ENCODE measurements at regions not wholly inside any gene's neighbourhood (a gene's known extent, or its start where the extent isn't known, plus 50 kb on each side); places are given as distances from the start of the nearest gene placed in this dataset.

- H3K9me3 ChIP-seq (ENCODE audit: control insufficient read depth, insufficient read depth, low read length): no peaks in the 10 kb centered on the region; the same call in 1 of the 2 replicates
- DNase-seq: no peak
- WGBS, 2 experiments (ENCODE audit: extremely low coverage in 2 of 2, insufficient read length in 1 of 2): no CpG with 5 or more reads among the region's 2 CpGs
- H3K79me1 ChIP-seq (ENCODE audit: low read depth in 1 of 2, low read length in 2 of 2): no peaks in the 10 kb centered on the region
- no peak overlapping the region for H2BK20ac ChIP-seq (ENCODE audit: low read depth, low read length)
- H3K23ac ChIP-seq (ENCODE audit: low read depth, low read length): no peak overlapping the region
- no peak overlapping the region for H3K9ac ChIP-seq (ENCODE audit: low read depth, low read length)
- H2BK15ac ChIP-seq (ENCODE audit: low read depth, low read length): no peak overlapping the region
- no peaks in the 10 kb centered on the region for H3K27me3 ChIP-seq (ENCODE audit: control insufficient read depth, insufficient read depth, low read length)
- no peak for ATAC-seq (ENCODE audit: low read depth)
- no peak overlapping the region for H3K4me2 ChIP-seq (ENCODE audit: low read depth, low read length)
- no peaks in the 10 kb centered on the region for H4K20me1 ChIP-seq (ENCODE audit: insufficient read depth, low read length)
- intact Hi-C loops (cut with micrococcal nuclease): loop anchor here (10.0 kb wide), 1 partner anchor 124 kb away; no protein-coding TSS in a partner anchor
- no peak overlapping the region for H2AFZ ChIP-seq (replicated peaks; ENCODE audit: low read length, poor library complexity)
- ChIA-PET CTCF (interaction anchor here (0.6 kb wide), 1 partner anchor 93 kb away, joined by 3 read pairs; no protein-coding TSS in a partner anchor), POLR2A (ENCODE audit: unreplicated experiment) (no interaction called here)
- TF ChIP-seq, protein P1, sequence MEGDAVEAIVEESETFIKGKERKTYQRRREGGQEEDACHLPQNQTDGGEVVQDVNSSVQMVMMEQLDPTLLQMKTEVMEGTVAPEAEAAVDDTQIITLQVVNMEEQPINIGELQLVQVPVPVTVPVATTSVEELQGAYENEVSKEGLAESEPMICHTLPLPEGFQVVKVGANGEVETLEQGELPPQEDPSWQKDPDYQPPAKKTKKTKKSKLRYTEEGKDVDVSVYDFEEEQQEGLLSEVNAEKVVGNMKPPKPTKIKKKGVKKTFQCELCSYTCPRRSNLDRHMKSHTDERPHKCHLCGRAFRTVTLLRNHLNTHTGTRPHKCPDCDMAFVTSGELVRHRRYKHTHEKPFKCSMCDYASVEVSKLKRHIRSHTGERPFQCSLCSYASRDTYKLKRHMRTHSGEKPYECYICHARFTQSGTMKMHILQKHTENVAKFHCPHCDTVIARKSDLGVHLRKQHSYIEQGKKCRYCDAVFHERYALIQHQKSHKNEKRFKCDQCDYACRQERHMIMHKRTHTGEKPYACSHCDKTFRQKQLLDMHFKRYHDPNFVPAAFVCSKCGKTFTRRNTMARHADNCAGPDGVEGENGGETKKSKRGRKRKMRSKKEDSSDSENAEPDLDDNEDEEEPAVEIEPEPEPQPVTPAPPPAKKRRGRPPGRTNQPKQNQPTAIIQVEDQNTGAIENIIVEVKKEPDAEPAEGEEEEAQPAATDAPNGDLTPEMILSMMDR (conservative IDR thresholded peaks at IDR 0.05; ENCODE audit: low read depth, low read length): no peak
- TF ChIP-seq POLR2A (IDR thresholded peaks at IDR 0.05; ENCODE audit: low read depth, low read length): no peak
- no peak for TF ChIP-seq BHLHE40 (IDR thresholded peaks at IDR 0.05; ENCODE audit: low read depth, low read length)
- TF ChIP-seq NFE2L2 (IDR thresholded peaks at IDR 0.05; ENCODE audit: low read depth, low read length): no peak
- TF ChIP-seq FOS (IDR thresholded peaks at IDR 0.05; ENCODE audit: low read depth, low read length): no peak
- H2BK5ac ChIP-seq (ENCODE audit: low read depth, low read length, poor library complexity, severe bottlenecking): no peak overlapping the region
- H3K18ac ChIP-seq (ENCODE audit: low read depth, low read length): no peak overlapping the region
- no TSS peak for BruUV-seq (replicated peaks)
- H2AK5ac ChIP-seq (ENCODE audit: low read depth, low read length): no peak overlapping the region
- no peak overlapping the region for H3K4ac ChIP-seq (ENCODE audit: low read depth, low read length)
- no peak overlapping the region for H3K4me3 ChIP-seq (ENCODE audit: insufficient read depth, low read depth, low read length)
- H3K27ac ChIP-seq (ENCODE audit: insufficient read depth, low read length): no peak overlapping the region
- H4K91ac ChIP-seq (ENCODE audit: insufficient read depth, low read depth, low read length): no peak overlapping the region
- no peaks in the 10 kb centered on the region; the same call in 1 of the 2 replicates for H3K4me1 ChIP-seq (ENCODE audit: control insufficient read depth, insufficient read depth, low read length)
- no peaks in the 10 kb centered on the region for H3K36me3 ChIP-seq (ENCODE audit: control insufficient read depth, insufficient read depth, low read length)
- in situ Hi-C loops (cut with MboI; ENCODE audit: low sequenced_read_pairs): no loop called here
- H3K56ac ChIP-seq (ENCODE audit: extremely low read depth, insufficient read depth, low read length): no peak overlapping the region
- no peaks in the 10 kb centered on the region for H3K9me1 ChIP-seq (ENCODE audit: insufficient read depth, low read length)
- H3K14ac ChIP-seq (replicated peaks; ENCODE audit: low read depth, low read length): no peak overlapping the region
- no peak overlapping the region for H4K5ac ChIP-seq (ENCODE audit: low read depth, low read length)
- no peak overlapping the region for H2AK9ac ChIP-seq (replicated peaks; ENCODE audit: low read depth, low read length, poor library complexity)
- dilution Hi-C loops (cut with HindIII; ENCODE audit: low sequenced_read_pairs, unreplicated experiment): no loop called here
- H4K8ac ChIP-seq (ENCODE audit: low read depth in 2 of 2, low read length in 2 of 2): no peak overlapping the region
- no peak overlapping the region for H2BK120ac ChIP-seq (ENCODE audit: low read depth, low read length)
These were observed 181.9 kb downstream of the HDGFL1 start for GRCh38 chr6:22751223-22751622.
